Vagina (tissue), 2 donors: ENCODE measurements at regions not wholly inside any gene's neighbourhood (a gene's known extent, or its start where the extent isn't known, plus 50 kb on each side); places are given as distances from the start of the nearest gene placed in this dataset.

Experiments
- POLR2A ChIP-seq, 2 donors: fragments of 450-650 bp; IDR thresholded peaks; one replicate each; pipeline ENCODE4 v1.6.1; 2017; ENCODE audit warnings: antibody characterized with exemption in 2 of 2, mild to moderate bottlenecking in 2 of 2, moderate library complexity in 2 of 2
- TF ChIP-seq, protein P1 (sequence below), 3 experiments: fragments of 450-650 bp in 2 of 3; fragments of 200-600 bp in 1 of 3; sonication (generic) in 1 of 3; IDR thresholded peaks; one replicate each; pipeline ENCODE4 v1.5.1; 2017 to 2019; ENCODE audit warnings: antibody characterized with exemption in 3 of 3, mild to moderate bottlenecking in 2 of 3, moderate library complexity in 2 of 3

DNA sequence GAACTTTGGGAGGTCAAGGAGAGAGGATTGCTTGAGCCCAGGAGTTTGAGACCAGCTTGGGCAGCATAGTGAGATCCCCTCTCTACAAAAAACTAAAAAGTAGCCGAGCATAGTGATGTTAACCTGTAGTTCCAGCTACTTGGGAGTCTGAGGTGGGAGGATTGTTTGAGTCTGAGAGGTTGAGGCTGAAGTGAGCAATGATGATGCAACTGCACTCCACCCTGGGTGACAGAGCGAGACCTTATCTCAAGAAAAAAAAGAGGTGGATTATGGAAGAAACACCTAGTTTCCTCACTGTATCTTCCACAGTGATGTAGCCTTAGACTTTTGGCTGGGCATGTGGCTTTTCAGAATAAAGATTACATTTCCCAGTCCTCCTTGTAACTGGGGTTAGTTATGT is 237.2 kb upstream of the SPRED2 start:
- TF ChIP-seq, protein P1, sequence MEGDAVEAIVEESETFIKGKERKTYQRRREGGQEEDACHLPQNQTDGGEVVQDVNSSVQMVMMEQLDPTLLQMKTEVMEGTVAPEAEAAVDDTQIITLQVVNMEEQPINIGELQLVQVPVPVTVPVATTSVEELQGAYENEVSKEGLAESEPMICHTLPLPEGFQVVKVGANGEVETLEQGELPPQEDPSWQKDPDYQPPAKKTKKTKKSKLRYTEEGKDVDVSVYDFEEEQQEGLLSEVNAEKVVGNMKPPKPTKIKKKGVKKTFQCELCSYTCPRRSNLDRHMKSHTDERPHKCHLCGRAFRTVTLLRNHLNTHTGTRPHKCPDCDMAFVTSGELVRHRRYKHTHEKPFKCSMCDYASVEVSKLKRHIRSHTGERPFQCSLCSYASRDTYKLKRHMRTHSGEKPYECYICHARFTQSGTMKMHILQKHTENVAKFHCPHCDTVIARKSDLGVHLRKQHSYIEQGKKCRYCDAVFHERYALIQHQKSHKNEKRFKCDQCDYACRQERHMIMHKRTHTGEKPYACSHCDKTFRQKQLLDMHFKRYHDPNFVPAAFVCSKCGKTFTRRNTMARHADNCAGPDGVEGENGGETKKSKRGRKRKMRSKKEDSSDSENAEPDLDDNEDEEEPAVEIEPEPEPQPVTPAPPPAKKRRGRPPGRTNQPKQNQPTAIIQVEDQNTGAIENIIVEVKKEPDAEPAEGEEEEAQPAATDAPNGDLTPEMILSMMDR (IDR thresholded peaks at IDR 0.05): no peak
- no peak for TF ChIP-seq POLR2A (IDR thresholded peaks at IDR 0.05)
